HG03135 (cell line): ENCODE measurements at regions not wholly inside any gene's neighbourhood (a gene's known extent, or its start where the extent isn't known, plus 50 kb on each side); places are given as distances from the start of the nearest gene placed in this dataset.

Experiments
- ATAC-seq: cut with Tn5 transposase; IDR thresholded peaks from one replicate; pipeline ENCODE4 v1.9.1; 2021; ENCODE audit warnings: mild to moderate bottlenecking, moderate library complexity; ENCODE audit not compliant: unreplicated experiment

GRCh38 chr1:191558379-191558778 lies 599.9 kb upstream of the RGS18 start:
- ATAC-seq: no peak

- no peak for ATAC-seq
Measured at GRCh38 chr1:191561276-191561675, 597.0 kb upstream of the RGS18 start.

GRCh38 chr1:191564275-191564674 lies 594.0 kb upstream of the RGS18 start:
- no peak for ATAC-seq

- no peak for ATAC-seq
Measured at GRCh38 chr1:191572479-191572878, 585.8 kb upstream of the RGS18 start.

GRCh38 chr1:191575180-191575579 lies 583.1 kb upstream of the RGS18 start:
- ATAC-seq: no peak

- no peak for ATAC-seq
Measured at GRCh38 chr1:191575746-191576145, 582.5 kb upstream of the RGS18 start.

GRCh38 chr1:191577213-191577612 lies 581.0 kb upstream of the RGS18 start:
- no peak for ATAC-seq

GRCh38 chr1:191578281-191578680 lies 580.0 kb upstream of the RGS18 start:
- ATAC-seq: no peak

- ATAC-seq: no peak
Measured at GRCh38 chr1:191579019-191579418, 579.2 kb upstream of the RGS18 start.

- ATAC-seq: no peak
Measured at GRCh38 chr1:191582169-191582568, 576.1 kb upstream of the RGS18 start.

- no peak for ATAC-seq
Measured at GRCh38 chr1:191585095-191585494, 573.2 kb upstream of the RGS18 start.

GRCh38 chr1:191588905-191589304 lies 569.4 kb upstream of the RGS18 start:
- no peak for ATAC-seq

GRCh38 chr1:191589536-191589935 lies 568.7 kb upstream of the RGS18 start:
- ATAC-seq: no peak

GRCh38 chr1:191590578-191590977 lies 567.7 kb upstream of the RGS18 start:
- ATAC-seq: no peak

GRCh38 chr1:191592039-191592438 lies 566.2 kb upstream of the RGS18 start:
- no peak for ATAC-seq

- no peak for ATAC-seq
Measured at GRCh38 chr1:191592907-191593306, 565.4 kb upstream of the RGS18 start.

- no peak for ATAC-seq
Measured at GRCh38 chr1:191595170-191595569, 563.1 kb upstream of the RGS18 start.

GRCh38 chr1:191608367-191608766 lies 549.9 kb upstream of the RGS18 start:
- ATAC-seq: no peak

GRCh38 chr1:191609305-191609704 lies 549.0 kb upstream of the RGS18 start:
- ATAC-seq: no peak

- ATAC-seq: no peak
Measured at GRCh38 chr1:191615101-191615821, 543.0 kb upstream of the RGS18 start.

GRCh38 chr1:191618181-191618580 lies 540.1 kb upstream of the RGS18 start:
- no peak for ATAC-seq

- no peak for ATAC-seq
Measured at GRCh38 chr1:191620883-191621282, 537.4 kb upstream of the RGS18 start.

GRCh38 chr1:191624044-191624443 lies 534.2 kb upstream of the RGS18 start:
- no peak for ATAC-seq
